ENCODE measurements at regions not wholly inside any gene's neighbourhood (a gene's known extent, or its start where the extent isn't known, plus 50 kb on each side); places are given as distances from the start of the nearest gene placed in this dataset.

DNA sequence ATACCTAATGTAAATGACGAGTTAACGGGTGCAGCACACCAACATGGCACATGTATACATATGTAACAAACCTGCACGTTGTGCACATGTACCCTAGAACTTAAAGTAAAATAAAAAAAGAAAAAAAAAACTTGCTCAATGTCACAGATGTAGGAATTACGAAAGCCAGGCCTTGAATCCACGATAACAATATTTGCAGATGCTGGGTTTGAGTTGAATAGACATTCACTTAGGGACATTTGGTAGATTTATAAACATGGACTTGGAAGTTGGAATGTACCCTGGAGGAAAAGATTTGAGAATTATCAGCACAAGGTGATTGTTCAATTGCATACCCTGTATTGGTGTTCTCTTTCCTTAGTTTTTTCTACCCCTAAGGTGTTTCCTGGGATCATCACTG lies 260.2 kb upstream of the PEX5L start:
- TF ChIP-seq, protein P1, sequence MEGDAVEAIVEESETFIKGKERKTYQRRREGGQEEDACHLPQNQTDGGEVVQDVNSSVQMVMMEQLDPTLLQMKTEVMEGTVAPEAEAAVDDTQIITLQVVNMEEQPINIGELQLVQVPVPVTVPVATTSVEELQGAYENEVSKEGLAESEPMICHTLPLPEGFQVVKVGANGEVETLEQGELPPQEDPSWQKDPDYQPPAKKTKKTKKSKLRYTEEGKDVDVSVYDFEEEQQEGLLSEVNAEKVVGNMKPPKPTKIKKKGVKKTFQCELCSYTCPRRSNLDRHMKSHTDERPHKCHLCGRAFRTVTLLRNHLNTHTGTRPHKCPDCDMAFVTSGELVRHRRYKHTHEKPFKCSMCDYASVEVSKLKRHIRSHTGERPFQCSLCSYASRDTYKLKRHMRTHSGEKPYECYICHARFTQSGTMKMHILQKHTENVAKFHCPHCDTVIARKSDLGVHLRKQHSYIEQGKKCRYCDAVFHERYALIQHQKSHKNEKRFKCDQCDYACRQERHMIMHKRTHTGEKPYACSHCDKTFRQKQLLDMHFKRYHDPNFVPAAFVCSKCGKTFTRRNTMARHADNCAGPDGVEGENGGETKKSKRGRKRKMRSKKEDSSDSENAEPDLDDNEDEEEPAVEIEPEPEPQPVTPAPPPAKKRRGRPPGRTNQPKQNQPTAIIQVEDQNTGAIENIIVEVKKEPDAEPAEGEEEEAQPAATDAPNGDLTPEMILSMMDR (conservative IDR thresholded peaks at IDR 0.05 in 1 of 2, IDR thresholded peaks at IDR 0.05 in 1 of 2; ENCODE audit: low read depth in 1 of 2, low read length in 2 of 2), result no peak
- no peak for TF ChIP-seq EZH2 (IDR thresholded peaks at IDR 0.05; ENCODE audit: low read length, missing control alignments)

All from fibroblast of lung (primary cell).